ENCODE measurements at regions not wholly inside any gene's neighbourhood (a gene's known extent, or its start where the extent isn't known, plus 50 kb on each side); places are given as distances from the start of the nearest gene placed in this dataset.
"Not testable (repeated sequence)": the region's sequence is repeated elsewhere in the genome, so short reads cannot be mapped to it uniquely, and the experiment has no call there.

DNA sequence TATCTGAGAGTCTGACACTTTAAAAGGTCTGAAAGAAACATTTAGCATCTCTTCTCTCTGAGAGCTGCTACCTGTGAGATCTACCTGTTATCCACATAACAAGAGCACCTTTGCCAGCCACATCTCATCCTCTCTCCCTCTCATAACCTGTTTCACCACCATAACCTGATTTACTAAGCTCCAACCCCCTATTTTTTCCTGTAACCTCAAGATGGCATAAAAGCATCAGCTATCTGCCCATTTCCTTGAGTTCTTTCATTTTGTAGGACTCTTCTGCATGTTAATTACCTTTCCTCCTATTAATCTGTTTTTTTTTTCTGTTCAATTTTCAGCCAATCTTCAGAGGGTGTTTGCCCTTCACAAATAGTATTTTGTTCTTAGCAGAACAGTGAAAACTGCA, 136.5 kb upstream of the KCNK1 start:
- DNase-seq = no peak

DNA sequence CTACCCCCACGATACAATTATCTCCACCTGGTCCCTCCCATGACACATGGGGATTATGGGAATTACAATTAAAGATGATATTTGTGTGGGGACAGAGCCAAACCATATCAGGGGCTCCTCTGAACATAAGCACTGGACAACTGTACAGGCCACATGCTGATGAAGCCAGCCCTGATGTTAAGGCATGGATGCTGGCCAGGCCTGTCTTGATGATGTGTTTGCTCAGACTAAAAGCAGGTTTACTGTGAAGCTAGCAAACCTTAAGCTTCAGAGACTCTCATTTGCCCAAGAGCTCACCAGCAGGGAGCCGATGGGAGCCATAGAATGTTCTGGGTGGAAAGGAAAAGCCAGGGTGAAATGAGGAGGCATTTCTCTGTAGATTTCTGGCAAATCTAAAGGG, 135.3 kb upstream of the KCNK1 start:
- no peak for DNase-seq

DNA sequence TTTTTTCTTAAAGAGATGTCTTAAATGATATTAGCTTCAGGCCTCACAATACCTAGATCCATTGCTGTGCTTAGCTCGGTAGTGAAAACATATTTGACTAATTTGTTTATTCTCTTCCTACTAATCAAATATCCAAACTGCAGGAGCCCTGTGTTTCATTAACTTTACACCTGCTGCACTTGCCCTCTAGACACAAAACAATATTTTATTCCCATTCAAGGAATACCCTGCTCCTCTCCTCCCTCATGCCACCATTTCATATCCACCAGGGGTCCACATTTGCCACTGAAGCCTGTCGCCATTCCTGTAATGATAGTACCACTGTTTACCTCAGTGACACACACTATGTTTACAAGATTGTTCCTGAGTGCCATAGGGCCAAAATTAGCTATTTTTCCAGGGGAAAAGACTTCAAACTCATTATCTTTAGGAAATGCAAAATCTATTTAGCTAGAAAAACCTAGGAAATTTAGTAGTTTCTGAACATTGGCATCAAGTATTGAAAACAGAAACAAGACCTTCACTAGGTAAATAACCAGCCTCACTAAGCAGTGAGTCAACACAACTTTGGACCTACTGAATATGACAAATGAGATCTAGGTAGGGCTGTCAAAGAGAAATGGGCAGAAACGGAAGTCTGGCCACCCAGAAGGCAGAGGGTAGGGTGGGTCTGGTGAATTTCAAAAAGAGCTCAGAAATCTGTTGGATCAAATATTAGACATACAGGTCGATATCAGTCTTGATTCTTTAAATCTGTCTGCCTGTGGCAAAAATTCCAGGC, 134.6 kb upstream of the KCNK1 start:
- DNase-seq = no peak

DNA sequence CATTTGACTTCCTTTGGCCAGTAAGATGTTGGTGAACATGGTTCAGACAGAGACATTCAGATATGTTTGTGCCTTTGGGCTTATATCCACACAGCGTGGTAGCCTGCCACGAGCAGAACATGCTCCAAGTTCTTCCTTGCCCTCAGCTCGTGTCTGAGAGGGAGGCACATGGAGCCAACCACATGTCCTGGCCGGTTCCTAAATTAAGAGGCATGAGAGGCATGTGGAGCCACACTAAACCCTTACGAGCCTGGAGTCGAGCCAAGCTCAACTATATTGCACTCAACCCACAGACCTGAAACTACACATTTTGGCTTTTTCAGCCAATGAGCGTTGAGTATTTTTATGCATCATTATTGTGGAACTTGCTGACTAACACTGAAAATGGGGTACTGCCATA, 133.7 kb upstream of the KCNK1 start:
- DNase-seq = no peak

DNA sequence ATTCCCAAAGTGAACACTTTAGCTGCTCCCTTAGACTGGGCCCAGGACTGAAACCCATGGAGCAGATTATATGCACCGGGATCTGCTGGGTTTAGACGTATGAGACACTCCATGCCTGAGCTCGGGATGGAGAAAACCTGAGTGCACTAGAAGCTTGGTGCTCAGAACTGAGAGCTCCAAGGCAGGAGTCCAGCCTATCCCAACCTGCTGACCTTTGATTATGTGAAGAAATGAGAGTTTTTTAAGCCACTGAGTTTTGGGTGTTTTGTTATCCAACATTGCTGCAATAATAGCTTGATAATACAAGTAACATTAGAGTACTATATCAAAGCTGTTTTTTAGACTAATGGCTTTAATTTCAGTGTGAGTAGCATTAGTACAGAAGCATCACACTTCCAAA, 131.5 kb upstream of the KCNK1 start:
- no peak for DNase-seq

DNA sequence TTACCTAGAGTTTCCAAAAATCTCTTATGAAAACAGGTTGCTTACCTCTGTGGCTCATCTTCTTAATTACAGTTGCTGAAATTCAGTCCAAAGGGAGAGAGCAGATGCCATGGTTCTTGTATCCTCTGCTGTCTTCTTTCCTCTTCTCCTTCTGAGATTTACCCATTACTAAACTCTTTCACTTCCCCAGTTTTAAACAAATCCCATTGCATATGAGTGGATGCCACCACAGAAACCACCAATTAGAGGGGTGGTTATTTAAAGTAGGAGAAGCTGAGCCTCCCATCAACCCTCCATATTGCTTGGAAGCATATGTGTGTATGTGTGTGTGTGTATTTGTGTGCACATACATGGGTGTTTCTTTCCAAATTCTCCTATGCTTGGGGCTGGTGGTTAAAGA, 128.5 kb upstream of the KCNK1 start:
- no peak for DNase-seq

DNA sequence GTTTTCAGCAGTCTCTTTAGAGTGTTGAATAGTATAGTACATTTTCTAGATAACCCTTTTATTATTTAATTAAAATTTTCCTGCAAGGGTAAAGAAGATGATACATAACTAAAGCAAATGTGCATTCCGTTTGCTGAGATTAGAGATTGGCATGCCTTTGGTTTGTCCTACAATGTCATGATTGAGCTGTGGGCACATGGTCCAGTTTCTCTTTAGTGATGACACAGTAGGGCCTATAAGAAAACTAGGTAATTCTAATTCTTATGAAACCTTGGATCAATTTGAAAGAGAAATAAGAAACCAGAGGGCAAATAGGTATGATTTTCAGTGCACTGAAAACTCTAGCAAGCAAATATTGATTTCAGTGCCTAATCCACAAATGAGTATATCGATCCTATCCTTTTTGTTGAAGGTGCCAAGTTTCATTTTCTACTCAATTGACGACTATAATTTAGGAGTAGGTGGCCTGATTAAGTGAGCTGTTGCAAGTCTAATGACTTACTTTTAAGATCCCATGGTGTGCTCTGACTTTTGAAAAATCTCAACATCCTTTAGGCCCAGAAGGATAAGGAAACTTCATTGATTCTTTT, 128.0 kb upstream of the KCNK1 start:
- DNase-seq = no peak

DNA sequence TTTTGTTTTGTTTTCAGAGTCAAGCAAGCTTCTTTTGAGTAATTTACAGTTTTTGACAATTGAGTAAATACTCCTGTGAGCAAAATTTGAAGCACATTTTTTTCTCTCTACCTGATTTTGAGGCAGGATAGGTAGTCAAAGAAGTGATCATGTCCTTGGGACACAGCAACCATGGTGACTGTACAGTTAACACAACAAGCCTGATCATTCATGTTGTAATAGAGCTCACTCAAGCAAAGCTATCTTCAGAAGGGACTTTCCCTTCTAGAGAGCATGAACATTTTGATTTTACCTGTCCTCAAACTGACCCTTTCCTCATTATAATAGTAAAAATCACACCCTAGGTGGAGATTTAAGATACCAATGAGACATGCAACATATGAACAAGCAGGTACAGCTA, 126.5 kb upstream of the KCNK1 start:
- no peak for DNase-seq

DNA sequence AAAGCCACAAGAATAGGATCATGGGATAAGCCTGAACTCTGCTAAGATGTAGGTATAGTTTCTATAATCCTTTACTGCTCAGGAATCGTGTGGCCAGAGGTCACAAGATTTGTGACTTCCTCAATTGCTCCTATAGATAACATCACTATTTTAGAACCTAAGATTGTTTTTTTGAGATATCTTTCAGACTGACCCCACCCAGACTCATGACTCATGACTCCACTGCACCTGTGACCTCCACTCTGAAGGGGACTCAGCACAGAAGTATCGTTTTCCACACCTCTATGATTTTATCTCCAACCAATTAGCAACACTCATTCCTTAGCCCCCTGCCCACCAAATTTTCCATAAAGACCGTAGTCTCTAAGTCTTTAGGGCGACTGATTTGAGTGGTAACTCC, 124.5 kb upstream of the KCNK1 start:
- DNase-seq = no peak

DNA sequence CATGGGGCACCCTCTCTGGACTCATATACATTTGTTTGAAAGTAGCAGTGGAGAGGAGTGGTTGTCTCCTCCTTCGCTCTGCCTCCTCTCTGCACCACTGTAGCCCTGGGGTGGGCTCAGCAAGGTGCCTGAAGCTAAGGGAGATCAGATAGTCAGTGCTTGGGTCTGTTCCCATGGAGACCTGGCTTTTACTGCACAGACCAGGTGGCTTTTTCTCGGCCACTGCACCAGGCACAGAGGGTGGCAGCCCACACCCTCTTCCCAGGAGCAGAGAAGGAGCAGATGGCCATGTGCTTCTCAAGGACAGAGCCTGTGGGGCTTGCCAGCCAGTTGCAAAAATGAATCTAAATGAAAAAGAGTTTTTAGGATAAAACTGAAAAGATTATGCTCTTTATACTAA, 123.4 kb upstream of the KCNK1 start:
- DNase-seq = no peak

DNA sequence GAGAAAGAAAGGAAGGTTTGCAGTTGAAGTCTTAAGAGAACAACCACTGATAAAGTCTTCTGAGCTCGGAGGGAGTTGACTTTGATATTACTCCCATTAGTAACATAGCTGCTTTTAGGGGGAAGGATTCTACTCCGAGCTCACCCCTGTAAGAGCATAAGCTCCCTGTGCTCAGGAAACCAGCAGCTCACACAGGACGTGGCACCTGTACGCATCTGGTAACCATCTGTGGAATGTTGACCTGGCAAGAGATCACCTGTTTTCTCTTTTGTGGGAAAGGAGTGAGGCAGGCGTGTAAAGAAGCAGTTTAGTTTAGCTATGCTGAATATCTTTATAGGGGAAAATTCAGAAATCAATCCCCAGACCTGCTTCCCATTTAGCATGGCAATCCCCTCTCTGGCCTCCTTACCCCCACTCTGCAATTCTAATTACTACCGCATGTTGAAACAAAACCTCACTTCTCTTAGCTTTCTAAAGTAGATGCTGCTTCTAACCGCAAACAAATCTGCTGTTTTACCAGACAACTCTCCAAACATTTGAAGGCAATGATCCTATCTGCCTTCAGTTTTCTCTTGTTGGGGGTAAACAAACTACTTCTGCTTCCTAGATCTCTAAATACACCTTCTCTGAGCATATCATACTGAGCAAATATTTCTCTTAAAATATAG, 121.8 kb upstream of the KCNK1 start:
- DNase-seq = no peak

DNA sequence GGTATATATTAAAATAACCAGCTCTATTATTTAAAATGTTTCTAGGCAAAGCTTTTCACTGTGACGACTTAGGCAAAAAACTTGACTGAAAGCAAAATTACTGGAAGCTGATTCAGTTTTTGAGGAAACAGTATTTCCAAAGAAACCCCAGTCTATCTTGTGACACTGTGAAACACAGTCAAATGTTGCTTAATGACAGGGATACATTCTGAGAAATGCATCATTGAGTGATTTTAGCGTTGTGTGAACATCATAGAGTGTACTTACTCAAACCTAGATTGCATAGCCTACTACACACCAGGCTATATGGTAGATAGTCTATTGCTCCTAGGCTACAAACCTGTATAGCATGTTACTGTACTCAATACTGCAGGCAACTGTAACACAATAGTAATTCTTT, 116.9 kb upstream of the KCNK1 start:
- no peak for DNase-seq

DNA sequence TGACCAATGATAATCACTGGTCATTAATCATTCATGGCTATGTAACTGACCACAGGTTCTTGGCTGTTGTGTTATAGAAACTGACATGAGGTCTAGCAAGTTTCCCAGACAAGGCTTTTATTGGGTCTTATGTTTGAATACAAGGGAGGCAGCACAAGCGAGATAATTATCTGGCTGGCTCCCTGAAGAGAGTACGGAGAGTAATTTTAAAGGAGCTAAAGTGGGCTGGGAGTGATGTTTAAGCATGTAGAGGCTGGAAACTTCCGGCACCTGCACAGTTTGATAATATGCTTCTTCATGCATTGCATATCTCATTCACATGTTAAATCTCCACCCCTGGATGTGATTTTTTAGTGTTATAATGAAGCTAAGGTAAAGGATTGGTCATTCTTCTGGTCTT, 116.2 kb upstream of the KCNK1 start:
- DNase-seq = no peak

DNA sequence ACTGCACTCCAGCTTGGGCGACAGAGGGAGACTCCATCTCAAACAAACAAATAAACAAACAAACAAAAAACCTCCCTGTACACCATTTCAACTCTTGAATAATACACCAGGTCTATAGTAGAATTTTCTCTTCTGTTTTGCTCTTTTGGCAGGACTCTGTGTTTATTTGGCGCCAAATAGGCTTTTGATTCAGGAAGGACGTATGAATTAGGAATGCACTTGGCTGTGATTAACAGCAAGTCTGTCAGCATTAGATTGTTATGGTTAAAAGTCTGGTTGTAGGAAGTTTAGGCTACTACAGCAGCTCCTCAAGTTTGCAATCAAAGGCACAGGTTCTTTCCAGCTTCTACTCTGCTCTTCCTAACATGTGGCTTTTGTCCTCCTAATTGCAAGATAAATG, 113.8 kb upstream of the KCNK1 start:
- DNase-seq = no peak

DNA sequence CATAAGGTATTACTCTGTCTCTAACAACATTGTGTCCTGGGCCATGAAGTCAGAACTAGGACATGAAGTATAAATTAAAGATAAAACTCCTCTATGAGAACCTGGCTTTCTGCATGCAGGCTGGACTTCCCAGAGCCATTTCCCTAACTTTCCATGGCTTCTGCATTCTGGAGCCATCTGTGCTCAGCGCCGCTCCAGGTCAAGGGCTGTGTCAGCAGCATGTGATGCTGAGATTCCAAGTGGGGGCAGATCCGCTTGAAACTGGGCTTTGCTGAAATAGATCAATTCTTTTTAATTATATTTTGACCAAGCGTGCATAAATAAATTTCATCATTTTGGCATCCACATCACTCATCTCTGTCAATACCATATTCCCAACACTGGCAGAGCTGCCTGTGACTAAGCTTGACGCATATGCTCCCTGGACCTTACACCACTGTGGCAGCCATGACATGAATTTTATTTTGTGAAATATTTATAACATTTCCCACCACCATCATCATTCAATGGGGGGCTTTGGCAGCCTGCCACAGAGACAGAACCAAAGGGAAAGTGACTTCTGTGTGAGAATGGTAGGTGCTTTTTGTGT, 110.4 kb upstream of the KCNK1 start:
- DNase-seq = no peak

DNA sequence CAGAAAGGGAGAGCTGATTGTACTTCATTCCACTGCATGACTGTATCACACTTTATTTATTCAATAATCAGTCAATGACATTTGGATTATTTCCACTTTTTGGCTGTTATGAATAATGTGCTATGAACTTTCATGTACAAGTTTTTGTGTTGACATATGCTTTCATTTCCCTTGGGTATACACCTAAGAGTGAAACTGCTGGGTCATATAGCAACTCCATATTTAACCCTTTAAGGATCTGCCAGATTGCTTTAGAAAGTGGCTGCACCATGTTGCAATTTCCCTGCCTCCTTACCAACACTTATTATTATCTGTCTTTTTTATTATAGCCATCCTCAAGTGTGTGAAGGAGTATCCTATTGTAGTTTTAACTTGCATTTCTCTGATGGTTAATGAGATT, 108.8 kb upstream of the KCNK1 start:
- no peak for DNase-seq

DNA sequence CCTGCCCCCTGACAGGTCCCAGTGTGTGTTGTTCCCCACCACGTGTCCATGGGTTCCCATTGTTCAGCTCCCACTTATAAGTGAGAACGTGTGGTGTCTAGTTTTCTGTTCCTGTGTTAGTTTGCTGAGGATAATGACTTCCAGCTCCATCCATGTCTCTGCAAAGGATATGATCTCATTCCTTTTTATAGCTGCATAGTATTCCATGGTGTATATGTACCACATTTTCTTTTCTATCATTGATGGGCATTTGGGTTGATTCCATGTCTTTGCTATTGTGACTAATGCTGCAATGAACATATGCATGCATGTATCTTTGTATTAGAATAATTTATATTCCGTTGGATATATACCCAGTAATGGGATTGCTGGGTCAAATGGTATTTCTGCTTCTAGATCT, 108.0 kb upstream of the KCNK1 start:
- not testable (repeated sequence) for DNase-seq

DNA sequence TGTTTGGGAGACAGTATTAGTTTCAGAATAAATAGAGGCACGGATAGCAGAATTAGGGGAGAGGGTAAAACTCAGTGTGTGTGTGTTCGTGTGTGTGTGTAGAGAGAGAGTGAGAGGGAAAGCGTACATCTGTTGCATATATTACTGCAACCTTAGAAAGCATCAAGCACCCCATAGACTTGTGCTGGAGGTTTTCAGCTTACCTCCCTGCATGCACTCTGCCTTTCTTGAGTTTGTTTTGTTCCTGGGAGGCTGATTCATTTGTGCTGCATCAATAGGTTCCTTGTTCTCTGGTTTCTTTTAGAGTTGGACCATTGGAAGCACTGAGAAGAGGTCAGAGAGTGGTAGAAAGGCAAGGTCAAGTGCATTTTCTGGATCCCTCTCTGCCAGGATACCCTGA, 104.4 kb upstream of the KCNK1 start:
- no peak for DNase-seq

DNA sequence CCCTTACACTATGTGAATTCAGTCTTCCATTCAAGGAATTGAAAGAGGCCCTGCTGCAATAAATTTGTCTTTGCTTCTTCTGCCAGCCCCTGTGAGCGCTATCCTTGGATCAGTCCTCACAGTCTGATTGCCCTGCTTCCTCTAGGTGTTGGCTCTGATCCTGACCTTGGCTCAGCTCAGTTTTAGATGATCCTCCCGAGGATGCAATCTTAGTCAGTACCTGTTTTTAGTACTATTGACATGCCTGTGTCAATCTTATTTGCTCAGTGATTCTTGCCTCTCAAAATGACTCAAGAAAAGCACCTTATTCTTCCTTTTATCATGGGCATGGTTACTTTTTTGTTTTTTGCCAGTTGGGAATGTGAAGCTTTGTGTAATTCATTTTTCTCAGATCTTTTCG, 101.4 kb upstream of the KCNK1 start:
- no peak for DNase-seq

DNA sequence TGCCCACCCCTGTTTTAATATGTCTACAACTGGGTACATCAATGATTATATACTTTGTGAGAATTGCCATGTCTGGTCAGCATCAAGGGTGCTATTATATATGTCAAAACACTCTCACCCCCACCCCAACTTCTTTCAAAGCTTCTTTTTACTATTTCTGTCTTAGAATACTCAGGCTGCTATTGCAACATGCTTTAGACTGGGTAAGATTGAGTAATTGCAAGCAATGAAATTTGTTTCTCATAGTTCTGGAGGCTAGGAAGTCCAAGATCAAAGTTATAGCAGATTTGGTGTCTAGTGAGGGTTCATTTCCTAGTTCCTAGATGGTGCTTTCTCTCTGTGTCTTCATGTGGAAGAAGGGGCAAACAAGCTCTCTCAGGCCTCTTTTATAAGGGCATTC, 100.5 kb upstream of the KCNK1 start:
- no peak for DNase-seq

DNA sequence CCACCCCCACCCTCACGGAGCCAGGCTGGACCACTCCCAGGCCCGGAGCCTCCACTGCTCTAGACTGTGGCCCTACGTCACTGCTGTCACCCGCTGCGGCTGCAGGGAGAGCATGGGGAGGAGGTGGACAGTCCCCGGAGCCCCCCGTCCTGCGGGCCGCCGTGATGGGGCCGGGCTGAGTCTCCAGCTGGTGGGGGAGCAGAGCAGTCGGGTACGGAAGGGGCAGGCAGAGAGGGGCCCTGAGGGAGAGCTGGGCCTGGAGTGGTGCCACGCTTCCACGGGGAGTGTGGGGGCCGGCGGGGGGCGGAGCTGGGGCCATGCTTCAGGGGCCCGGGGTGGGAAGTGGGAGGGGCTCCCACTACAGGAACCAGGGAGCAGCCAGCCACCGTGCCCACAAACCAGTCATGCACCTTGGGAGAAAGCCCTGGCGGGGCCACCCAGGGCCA, 98.9 kb upstream of the KCNK1 start:
- DNase-seq = no peak

DNA sequence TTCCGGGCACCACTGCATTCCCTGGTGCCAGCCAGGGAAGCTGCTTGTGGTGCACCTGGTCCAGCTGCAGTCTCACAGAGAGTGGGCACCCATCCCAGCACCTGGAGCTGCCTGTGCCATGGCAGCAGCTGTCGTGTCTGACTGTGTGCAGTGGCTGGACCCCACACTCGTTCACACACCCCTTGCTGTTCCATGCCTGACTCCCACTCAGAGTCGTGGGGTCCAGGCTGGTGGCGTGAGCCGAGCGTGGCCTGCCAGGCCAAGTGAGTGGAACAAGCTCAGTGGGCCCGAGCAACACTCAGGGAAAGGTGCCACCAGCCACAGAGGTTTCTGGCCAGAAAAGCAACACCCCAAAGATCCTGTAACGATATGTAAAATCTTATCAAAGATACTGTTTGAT, 97.2 kb upstream of the KCNK1 start:
- no peak for DNase-seq

DNA sequence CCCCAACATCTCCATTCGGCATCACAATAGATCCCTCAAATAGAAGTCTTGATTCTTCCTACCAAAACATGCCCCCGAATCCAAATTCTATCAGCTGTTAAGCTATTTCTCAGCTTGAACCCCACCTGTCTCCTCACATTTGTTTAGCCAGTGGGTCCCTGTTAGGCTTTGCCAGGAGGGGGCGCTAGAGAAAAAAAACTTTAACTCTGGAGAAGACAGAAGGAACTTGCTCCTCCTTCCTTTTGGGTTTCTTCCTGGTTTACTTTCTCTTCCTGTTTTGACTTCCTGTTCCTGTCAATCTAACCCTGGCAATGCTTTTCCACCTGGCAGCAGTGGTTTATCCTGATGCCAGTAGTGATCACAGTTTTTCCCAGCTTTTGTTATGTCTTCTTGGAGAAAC, 95.6 kb upstream of the KCNK1 start:
- DNase-seq = no peak
